GM21723 (cell line): ENCODE measurements at regions not wholly inside any gene's neighbourhood (a gene's known extent, or its start where the extent isn't known, plus 50 kb on each side); places are given as distances from the start of the nearest gene placed in this dataset.

Source experiments
- ATAC-seq: cut with Tn5 transposase; IDR thresholded peaks from one replicate; pipeline ENCODE4 v1.9.1; 2021; ENCODE audit warnings: mild to moderate bottlenecking, moderate library complexity; ENCODE audit not compliant: unreplicated experiment

- no peak for ATAC-seq
Observed at GRCh38 chr12:69059465-69060457, 126.8 kb upstream of the CPM start.

- no peak for ATAC-seq
Observed at GRCh38 chr12:69061574-69061973, 128.6 kb upstream of the CPM start.

GRCh38 chr12:69062621-69063237, 129.8 kb upstream of the CPM start:
- no peak for ATAC-seq

- ATAC-seq, result no peak
Observed at GRCh38 chr12:69064734-69065443, 131.9 kb upstream of the CPM start.

- ATAC-seq, result no peak
Observed at GRCh38 chr12:69065775-69066174, 132.8 kb upstream of the CPM start.

GRCh38 chr12:69066492-69067373, 133.8 kb upstream of the CPM start:
- no peak for ATAC-seq

GRCh38 chr12:69067713-69068112, 134.7 kb upstream of the CPM start:
- ATAC-seq, result no peak

- ATAC-seq, result no peak
Observed at GRCh38 chr12:69068448-69068847, 135.5 kb upstream of the CPM start.

- ATAC-seq, result no peak
Observed at GRCh38 chr12:69069479-69069878, 136.5 kb upstream of the CPM start.

GRCh38 chr12:69070319-69071090, 137.5 kb upstream of the CPM start:
- peak; percentile 86 for ATAC-seq

GRCh38 chr12:69071091-69071370, 138.1 kb upstream of the CPM start:
- ATAC-seq, result no peak

- no peak for ATAC-seq
Observed at GRCh38 chr12:69073035-69073434, 140.1 kb upstream of the CPM start.

- no peak for ATAC-seq
Observed at GRCh38 chr12:69074556-69075349, 141.8 kb upstream of the CPM start.

- no peak for ATAC-seq
Observed at GRCh38 chr12:69083689-69084088, 150.7 kb upstream of the CPM start.

- no peak for ATAC-seq
Observed at GRCh38 chr12:69084816-69085378, 151.9 kb upstream of the CPM start.

GRCh38 chr12:69085852-69086251, 152.9 kb upstream of the CPM start:
- ATAC-seq, result no peak

- ATAC-seq, result no peak
Observed at GRCh38 chr12:69087986-69088385, 151.4 kb upstream of the CPSF6 start.

- ATAC-seq, result no peak
Observed at GRCh38 chr12:69090722-69091121, 148.6 kb upstream of the CPSF6 start.

GRCh38 chr12:69091442-69092017, 147.8 kb upstream of the CPSF6 start:
- ATAC-seq, result no peak
